WTC11 (cell line): ENCODE measurements at regions not wholly inside any gene's neighbourhood (a gene's known extent, or its start where the extent isn't known, plus 50 kb on each side); places are given as distances from the start of the nearest gene placed in this dataset.

Source experiments
- FOXP1 ChIP-seq: sonication (generic); formaldehyde crosslinking; IDR thresholded peaks from 2 replicates; pipeline ENCODE4 v1.8.0; 2022; ENCODE audit warnings: missing genetic modification reagents, mild to moderate bottlenecking, moderate library complexity, borderline replicate concordance
- ZNF121 ChIP-seq: sonication (generic); formaldehyde crosslinking; IDR thresholded peaks from 2 replicates; pipeline ENCODE4 v1.8.0; 2023; ENCODE audit warnings: missing genetic modification reagents
- TF ChIP-seq, protein P1 (sequence below): sonication (generic); formaldehyde crosslinking; IDR thresholded peaks from 2 replicates; pipeline ENCODE4 v1.8.1; 2022; ENCODE audit warnings: low read depth, mild to moderate bottlenecking, moderate library complexity, missing genetic modification reagents, borderline replicate concordance
- TF ChIP-seq, protein P2 (sequence below): fragments of 200-600 bp; IDR thresholded peaks from 2 replicates; pipeline ENCODE4 v1.8.0; 2022; ENCODE audit warnings: antibody characterized with exemption

DNA sequence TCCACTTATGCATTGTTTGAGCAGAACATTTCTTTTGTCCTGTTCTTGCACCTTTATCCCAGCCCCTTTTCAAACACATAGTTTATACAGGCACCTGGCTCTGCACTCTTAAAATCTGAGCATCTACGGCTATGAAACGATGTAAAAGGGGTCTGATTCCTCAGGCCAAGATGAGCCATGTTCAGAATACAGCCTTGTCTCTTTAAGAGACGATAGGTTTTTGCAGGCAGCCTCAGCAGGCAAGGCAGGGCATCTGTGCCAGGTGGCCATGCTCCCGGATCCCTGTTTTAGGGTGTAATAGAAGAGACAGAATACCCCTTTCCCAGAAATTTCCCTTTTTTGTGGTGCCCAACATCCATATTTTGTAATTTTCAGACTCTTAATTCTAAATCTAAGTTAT lies 89.1 kb upstream of the NFIB start:
- TF ChIP-seq, protein P1, sequence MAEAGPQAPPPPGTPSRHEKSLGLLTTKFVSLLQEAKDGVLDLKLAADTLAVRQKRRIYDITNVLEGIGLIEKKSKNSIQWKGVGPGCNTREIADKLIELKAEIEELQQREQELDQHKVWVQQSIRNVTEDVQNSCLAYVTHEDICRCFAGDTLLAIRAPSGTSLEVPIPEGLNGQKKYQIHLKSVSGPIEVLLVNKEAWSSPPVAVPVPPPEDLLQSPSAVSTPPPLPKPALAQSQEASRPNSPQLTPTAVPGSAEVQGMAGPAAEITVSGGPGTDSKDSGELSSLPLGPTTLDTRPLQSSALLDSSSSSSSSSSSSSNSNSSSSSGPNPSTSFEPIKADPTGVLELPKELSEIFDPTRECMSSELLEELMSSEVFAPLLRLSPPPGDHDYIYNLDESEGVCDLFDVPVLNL (CRISPR knock-in tag) = no peak
- no peak for TF ChIP-seq FOXP1 (CRISPR knock-in tag)
- TF ChIP-seq ZNF121 = no peak
- TF ChIP-seq, protein P2, sequence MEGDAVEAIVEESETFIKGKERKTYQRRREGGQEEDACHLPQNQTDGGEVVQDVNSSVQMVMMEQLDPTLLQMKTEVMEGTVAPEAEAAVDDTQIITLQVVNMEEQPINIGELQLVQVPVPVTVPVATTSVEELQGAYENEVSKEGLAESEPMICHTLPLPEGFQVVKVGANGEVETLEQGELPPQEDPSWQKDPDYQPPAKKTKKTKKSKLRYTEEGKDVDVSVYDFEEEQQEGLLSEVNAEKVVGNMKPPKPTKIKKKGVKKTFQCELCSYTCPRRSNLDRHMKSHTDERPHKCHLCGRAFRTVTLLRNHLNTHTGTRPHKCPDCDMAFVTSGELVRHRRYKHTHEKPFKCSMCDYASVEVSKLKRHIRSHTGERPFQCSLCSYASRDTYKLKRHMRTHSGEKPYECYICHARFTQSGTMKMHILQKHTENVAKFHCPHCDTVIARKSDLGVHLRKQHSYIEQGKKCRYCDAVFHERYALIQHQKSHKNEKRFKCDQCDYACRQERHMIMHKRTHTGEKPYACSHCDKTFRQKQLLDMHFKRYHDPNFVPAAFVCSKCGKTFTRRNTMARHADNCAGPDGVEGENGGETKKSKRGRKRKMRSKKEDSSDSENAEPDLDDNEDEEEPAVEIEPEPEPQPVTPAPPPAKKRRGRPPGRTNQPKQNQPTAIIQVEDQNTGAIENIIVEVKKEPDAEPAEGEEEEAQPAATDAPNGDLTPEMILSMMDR = no peak
